Neural cell (in vitro differentiated cells): ENCODE measurements at regions not wholly inside any gene's neighbourhood (a gene's known extent, or its start where the extent isn't known, plus 50 kb on each side); places are given as distances from the start of the nearest gene placed in this dataset.

Experiments
- EP300 ChIP-seq: fragments of 450-650 bp; conservative IDR thresholded peaks from 2 replicates; pipeline ENCODE4 v1.6.1; 2014; ENCODE audit warnings: antibody characterized with exemption, mild to moderate bottlenecking, moderate library complexity; ENCODE audit not compliant: poor library complexity, severe bottlenecking
- EZH2 ChIP-seq: fragments of 200-600, 300-800 bp; shearing (Covaris generic), sonication (generic); IDR thresholded peaks from 2 replicates; pipeline ENCODE4 v1.6.1; 2014; ENCODE audit warnings: antibody characterized with exemption, low read length, borderline replicate concordance, mild to moderate bottlenecking; ENCODE audit not compliant: insufficient read depth, poor library complexity, severe bottlenecking
- TAF1 ChIP-seq: IDR thresholded peaks from 2 replicates; pipeline ENCODE4 v1.6.1; 2012; ENCODE audit warnings: low read depth
- TF ChIP-seq, protein P1 (sequence below): fragments of 450-650 bp; IDR thresholded peaks from 2 replicates; pipeline ENCODE4 v1.5.1; 2014; ENCODE audit warnings: antibody characterized with exemption, mild to moderate bottlenecking, moderate library complexity; ENCODE audit not compliant: poor library complexity, severe bottlenecking

- TF ChIP-seq EP300 (no peak), TAF1 (no peak), EZH2 (no peak)
- TF ChIP-seq, protein P1, sequence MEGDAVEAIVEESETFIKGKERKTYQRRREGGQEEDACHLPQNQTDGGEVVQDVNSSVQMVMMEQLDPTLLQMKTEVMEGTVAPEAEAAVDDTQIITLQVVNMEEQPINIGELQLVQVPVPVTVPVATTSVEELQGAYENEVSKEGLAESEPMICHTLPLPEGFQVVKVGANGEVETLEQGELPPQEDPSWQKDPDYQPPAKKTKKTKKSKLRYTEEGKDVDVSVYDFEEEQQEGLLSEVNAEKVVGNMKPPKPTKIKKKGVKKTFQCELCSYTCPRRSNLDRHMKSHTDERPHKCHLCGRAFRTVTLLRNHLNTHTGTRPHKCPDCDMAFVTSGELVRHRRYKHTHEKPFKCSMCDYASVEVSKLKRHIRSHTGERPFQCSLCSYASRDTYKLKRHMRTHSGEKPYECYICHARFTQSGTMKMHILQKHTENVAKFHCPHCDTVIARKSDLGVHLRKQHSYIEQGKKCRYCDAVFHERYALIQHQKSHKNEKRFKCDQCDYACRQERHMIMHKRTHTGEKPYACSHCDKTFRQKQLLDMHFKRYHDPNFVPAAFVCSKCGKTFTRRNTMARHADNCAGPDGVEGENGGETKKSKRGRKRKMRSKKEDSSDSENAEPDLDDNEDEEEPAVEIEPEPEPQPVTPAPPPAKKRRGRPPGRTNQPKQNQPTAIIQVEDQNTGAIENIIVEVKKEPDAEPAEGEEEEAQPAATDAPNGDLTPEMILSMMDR, result peak; percentile 24
Observed at GRCh38 chr7:51455948-51456347, 139.3 kb upstream of the COBL start.
